ENCODE measurements at regions not wholly inside any gene's neighbourhood (a gene's known extent, or its start where the extent isn't known, plus 50 kb on each side); places are given as distances from the start of the nearest gene placed in this dataset.

DNA sequence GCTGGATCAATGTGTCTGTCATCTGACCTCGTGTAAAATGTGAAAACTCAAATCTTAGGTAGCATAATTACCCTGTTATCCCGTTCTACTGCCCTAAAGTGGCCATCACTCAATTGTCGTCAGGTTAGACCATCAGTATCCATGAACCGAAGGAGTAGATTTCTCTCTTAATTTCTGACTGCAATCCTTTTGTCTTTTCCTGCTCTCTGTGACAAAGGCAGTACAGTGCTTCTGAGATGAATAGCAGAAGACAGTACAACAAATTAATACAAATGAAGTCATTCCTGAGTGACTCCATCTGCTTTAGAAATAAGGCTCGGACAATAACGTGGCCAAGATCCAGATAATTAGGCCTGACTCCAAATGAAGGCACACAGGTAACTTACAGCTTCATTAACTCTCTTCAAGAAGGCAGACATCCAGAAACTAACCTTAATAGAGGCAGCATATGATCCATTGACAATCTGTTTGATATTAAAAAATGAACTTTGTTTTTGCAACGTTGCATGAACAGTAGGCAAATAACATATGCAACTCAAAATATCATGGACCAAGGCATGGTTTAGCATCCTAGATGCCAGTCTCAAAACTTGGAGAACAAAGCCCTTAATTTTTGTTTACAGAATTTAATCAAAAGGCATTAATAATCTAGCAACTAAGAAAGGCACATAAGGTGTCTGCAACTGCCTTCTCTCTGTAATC, 96.7 kb upstream of the CDH20 start:
- Histone ChIP-seq H3K27me3 (no peaks in the 10 kb centered on the region), H3K4me1 (no peaks in the 10 kb centered on the region), H3K9me3 (no peaks in the 10 kb centered on the region), H3K36me3 (no peaks in the 10 kb centered on the region), H3K4me3 (ENCODE audit: low read depth, low read length) (no peak overlapping the region)
- DNase-seq, result no peak
- TF ChIP-seq, protein P1, sequence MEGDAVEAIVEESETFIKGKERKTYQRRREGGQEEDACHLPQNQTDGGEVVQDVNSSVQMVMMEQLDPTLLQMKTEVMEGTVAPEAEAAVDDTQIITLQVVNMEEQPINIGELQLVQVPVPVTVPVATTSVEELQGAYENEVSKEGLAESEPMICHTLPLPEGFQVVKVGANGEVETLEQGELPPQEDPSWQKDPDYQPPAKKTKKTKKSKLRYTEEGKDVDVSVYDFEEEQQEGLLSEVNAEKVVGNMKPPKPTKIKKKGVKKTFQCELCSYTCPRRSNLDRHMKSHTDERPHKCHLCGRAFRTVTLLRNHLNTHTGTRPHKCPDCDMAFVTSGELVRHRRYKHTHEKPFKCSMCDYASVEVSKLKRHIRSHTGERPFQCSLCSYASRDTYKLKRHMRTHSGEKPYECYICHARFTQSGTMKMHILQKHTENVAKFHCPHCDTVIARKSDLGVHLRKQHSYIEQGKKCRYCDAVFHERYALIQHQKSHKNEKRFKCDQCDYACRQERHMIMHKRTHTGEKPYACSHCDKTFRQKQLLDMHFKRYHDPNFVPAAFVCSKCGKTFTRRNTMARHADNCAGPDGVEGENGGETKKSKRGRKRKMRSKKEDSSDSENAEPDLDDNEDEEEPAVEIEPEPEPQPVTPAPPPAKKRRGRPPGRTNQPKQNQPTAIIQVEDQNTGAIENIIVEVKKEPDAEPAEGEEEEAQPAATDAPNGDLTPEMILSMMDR (IDR thresholded peaks at IDR 0.05; ENCODE audit: low read depth, low read length), result no peak

DNA sequence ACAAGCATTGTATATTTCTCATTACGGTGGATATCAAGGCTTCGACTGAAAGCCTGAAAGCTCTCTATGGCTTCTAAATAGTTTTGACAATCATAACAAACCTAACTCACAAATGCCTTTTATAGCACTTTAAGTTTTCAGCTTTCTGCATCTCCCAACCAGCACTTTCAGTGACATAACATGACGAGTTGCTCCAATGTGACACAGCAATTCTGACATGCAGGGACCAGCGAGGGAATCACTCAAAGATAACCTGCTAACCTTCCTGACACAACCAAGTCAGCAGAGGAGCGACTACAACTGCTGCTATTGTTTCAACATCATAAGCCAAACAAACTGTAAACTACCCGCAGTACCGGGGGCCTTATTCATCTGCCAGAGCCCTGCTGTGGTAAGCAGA, 95.7 kb upstream of the CDH20 start:
- TF ChIP-seq, protein P1 (IDR thresholded peaks at IDR 0.05; ENCODE audit: low read depth, low read length), result no peak
- DNase-seq, result no peak
- Histone ChIP-seq H3K27me3 (no peaks in the 10 kb centered on the region), H3K9me3 (no peaks in the 10 kb centered on the region), H3K36me3 (no peaks in the 10 kb centered on the region), H3K4me1 (no peaks in the 10 kb centered on the region), H3K4me3 (ENCODE audit: low read depth, low read length) (no peak overlapping the region)

DNA sequence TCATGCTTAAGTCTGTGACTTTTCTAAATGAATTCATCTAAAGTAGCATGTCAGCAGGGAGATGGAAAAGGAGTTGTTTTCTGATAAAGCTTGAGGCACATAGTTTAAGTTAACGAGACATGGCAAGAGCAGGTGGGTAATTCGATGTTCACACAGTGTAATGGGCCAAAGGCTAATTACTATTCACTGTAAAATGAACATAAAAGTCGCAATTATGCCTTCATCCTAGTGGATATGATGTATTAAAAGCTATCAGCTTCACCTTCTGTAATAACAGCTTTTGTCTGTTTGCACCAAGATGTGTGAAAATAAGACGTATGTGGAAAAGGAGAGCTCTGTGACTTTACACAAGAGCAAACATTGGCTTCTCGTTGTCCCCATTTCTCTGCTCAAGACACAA, 94.2 kb upstream of the CDH20 start:
- no peak for DNase-seq
- Histone ChIP-seq H3K27me3 (no peaks in the 10 kb centered on the region), H3K9me3 (no peaks in the 10 kb centered on the region), H3K36me3 (no peaks in the 10 kb centered on the region), H3K4me1 (no peaks in the 10 kb centered on the region), H3K4me3 (ENCODE audit: low read depth, low read length) (no peak overlapping the region)
- TF ChIP-seq, protein P1 (IDR thresholded peaks at IDR 0.05; ENCODE audit: low read depth, low read length), result no peak

DNA sequence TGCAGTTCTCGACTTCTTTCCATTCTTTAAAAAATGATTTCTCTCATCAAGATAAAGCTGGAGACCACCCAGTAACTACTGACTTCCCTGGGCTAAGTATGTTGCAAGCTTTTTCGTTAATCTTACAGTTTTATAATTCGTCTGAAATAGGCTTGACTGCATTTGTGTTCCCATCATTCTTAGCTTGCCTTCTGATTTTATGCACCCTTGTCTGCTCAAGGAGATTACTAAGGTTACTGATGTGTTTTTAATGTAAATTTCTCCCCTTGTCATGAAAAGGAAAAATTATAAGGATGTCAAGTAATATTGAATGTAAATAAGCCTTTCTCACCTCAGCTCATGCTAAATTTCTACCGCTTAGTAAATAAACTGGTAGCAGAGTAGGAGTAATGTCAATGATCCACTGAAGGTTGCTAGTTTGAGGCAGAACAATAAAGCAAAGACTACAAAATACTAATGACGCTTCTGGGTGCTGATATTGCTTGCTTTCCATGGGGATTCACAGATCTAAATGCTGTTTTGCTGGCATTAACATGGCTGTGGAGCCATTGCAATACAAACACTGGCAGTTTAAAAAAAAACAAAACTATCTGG, 91.9 kb upstream of the CDH20 start:
- TF ChIP-seq, protein P1 (IDR thresholded peaks at IDR 0.05; ENCODE audit: low read depth, low read length), result no peak
- H3K27me3 ChIP-seq, result no peaks in the 10 kb centered on the region
- no peaks in the 10 kb centered on the region for H3K4me1 ChIP-seq
- no peak overlapping the region for H3K4me3 ChIP-seq (ENCODE audit: low read depth, low read length)
- no peak for DNase-seq
- no peaks in the 10 kb centered on the region for H3K36me3 ChIP-seq
- H3K9me3 ChIP-seq, result no peaks in the 10 kb centered on the region

GRCh38 chr18:61244632-61245031, 88.6 kb upstream of the CDH20 start:
- Histone ChIP-seq H3K9me3 (no peaks in the 10 kb centered on the region), H3K4me3 (ENCODE audit: low read depth, low read length) (no peak overlapping the region), H3K36me3 (no peaks in the 10 kb centered on the region), H3K4me1 (no peaks in the 10 kb centered on the region), H3K27me3 (no peaks in the 10 kb centered on the region)
- TF ChIP-seq, protein P1 (IDR thresholded peaks at IDR 0.05; ENCODE audit: low read depth, low read length), result no peak
- no peak for DNase-seq

DNA sequence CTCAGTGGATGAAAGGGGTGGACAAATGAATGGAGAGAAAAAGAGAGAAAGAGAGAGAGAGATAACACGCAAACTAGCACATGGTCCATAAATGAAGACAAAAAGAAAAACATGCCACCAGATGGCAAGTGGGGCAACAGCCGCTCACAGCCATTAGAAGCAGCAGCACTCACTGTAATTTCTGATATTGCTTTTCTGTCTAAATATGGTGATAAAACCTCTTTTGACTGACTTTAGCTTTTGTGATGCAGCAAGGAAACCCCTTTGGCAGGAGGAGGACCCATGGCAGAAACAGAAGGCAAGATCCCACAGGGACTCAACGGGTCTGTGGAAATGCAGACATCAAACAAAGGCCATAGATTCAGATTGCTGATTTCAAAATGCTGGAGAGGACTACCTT, 88.0 kb upstream of the CDH20 start:
- DNase-seq, result no peak
- Histone ChIP-seq H3K9me3 (no peaks in the 10 kb centered on the region), H3K27me3 (no peaks in the 10 kb centered on the region), H3K4me3 (ENCODE audit: low read depth, low read length) (no peak overlapping the region), H3K36me3 (no peaks in the 10 kb centered on the region), H3K4me1 (no peaks in the 10 kb centered on the region)
- TF ChIP-seq, protein P1 (IDR thresholded peaks at IDR 0.05; ENCODE audit: low read depth, low read length), result no peak
